ENCODE measurements at regions not wholly inside any gene's neighbourhood (a gene's known extent, or its start where the extent isn't known, plus 50 kb on each side); places are given as distances from the start of the nearest gene placed in this dataset.

- TF ChIP-seq CTCF (IDR thresholded peaks at IDR 0.05) (no peak), POLR2AphosphoS5 (IDR thresholded peaks at IDR 0.05) (no peak)
Measured at GRCh38 chr11:19460718-19461405, 220.1 kb upstream of the E2F8 start.

Data from prostate gland (tissue), 2 donors.